Suprapubic skin (tissue), 4 donors: ENCODE measurements at regions not wholly inside any gene's neighbourhood (a gene's known extent, or its start where the extent isn't known, plus 50 kb on each side); places are given as distances from the start of the nearest gene placed in this dataset.

Source experiments
- DNase-seq, 2 donors: peaks; one replicate each; pipeline ENCODE4 v3.0.0-alpha.2; 2019; ENCODE audit warnings: low spot score in 2 of 2
- H3K27ac ChIP-seq: fragments of 200-600 bp; sonication (generic); one replicate; pipeline ENCODE4 v1.5.1; 2019
- H3K27me3 ChIP-seq: fragments of 200-600 bp; sonication (generic); one replicate; pipeline ENCODE4 v1.5.1; 2019
- H3K36me3 ChIP-seq: fragments of 200-600 bp; sonication (generic); one replicate; pipeline ENCODE4 v1.5.1; 2019
- H3K4me1 ChIP-seq: fragments of 200-600 bp; sonication (generic); one replicate; pipeline ENCODE4 v1.5.1; 2019
- H3K4me3 ChIP-seq: fragments of 200-600 bp; sonication (generic); one replicate; pipeline ENCODE4 v1.5.1; 2019; ENCODE audit warnings: mild to moderate bottlenecking
- H3K9me3 ChIP-seq: fragments of 200-600 bp; sonication (generic); one replicate; pipeline ENCODE4 v1.5.1; 2019
- CTCF ChIP-seq, 2 donors: fragments of 200-600 bp in 1 of 2; fragments of 450-650 bp in 1 of 2; sonication (generic) in 1 of 2; IDR thresholded peaks; one replicate each; pipeline ENCODE4 v1.5.1; 2016 to 2019; ENCODE audit warnings: antibody characterized with exemption in 2 of 2, mild to moderate bottlenecking in 1 of 2, moderate library complexity in 1 of 2
- EP300 ChIP-seq: sonication (generic); formaldehyde crosslinking; IDR thresholded peaks from one replicate; pipeline ENCODE4 v1.6.1; 2017; ENCODE audit warnings: antibody characterized with exemption
- POLR2A ChIP-seq, 2 donors: fragments of 450-650 bp; IDR thresholded peaks; one replicate each; pipeline ENCODE4 v1.6.1; 2017; ENCODE audit warnings: antibody characterized with exemption in 2 of 2, mild to moderate bottlenecking in 2 of 2, moderate library complexity in 2 of 2
- POLR2AphosphoS5 ChIP-seq, 3 donors: sonication (generic); formaldehyde crosslinking; IDR thresholded peaks; one replicate each; pipeline ENCODE4 v1.6.1; 2017; ENCODE audit warnings: antibody characterized with exemption in 3 of 3
- WGBS: methylation state at CpG from one replicate; pipeline ENCODE4 v1.1.5; 2018; 5-methylcytosine and 5-hydroxymethylcytosine counted together

GRCh38 chr20:51198238-51198637 lies 175.3 kb upstream of the KCNG1 start:
- no peaks in the 10 kb centered on the region for H3K36me3 ChIP-seq

GRCh38 chr20:51196991-51197651 lies 174.2 kb upstream of the KCNG1 start:
- 79% methylated on average over 11 of the region's 11 CpGs for WGBS
- DNase-seq, result no peak
- Histone ChIP-seq H3K27ac (no peak overlapping the region), H3K36me3 (no peaks in the 10 kb centered on the region), H3K9me3 (no peaks in the 10 kb centered on the region), H3K4me1 (no peaks in the 10 kb centered on the region), H3K4me3 (no peak overlapping the region), H3K27me3 (peaks cover 17% of the 10 kb centered on the region)
- TF ChIP-seq POLR2A (IDR thresholded peaks at IDR 0.05), result no peak
- TF ChIP-seq POLR2AphosphoS5 (IDR thresholded peaks at IDR 0.05), result no peak
- no peak for TF ChIP-seq EP300
- no peak for TF ChIP-seq CTCF (IDR thresholded peaks at IDR 0.05)

More at GRCh38 chr20:51198238-51198637, 175.3 kb upstream of the KCNG1 start:
- DNase-seq, result no peak
- TF ChIP-seq POLR2AphosphoS5 (IDR thresholded peaks at IDR 0.05), result no peak
- TF ChIP-seq POLR2A (IDR thresholded peaks at IDR 0.05), result no peak
- TF ChIP-seq EP300, result no peak
- TF ChIP-seq CTCF (IDR thresholded peaks at IDR 0.05), result no peak
- H3K4me1 ChIP-seq, result no peaks in the 10 kb centered on the region
- H3K27me3 ChIP-seq, result peaks cover 24% of the 10 kb centered on the region
- no peak overlapping the region for H3K27ac ChIP-seq
- H3K4me3 ChIP-seq, result no peak overlapping the region
- H3K9me3 ChIP-seq, result no peaks in the 10 kb centered on the region
- WGBS, result 82% methylated on average over 5 of the region's 5 CpGs

GRCh38 chr20:51195990-51196389 lies 173.1 kb upstream of the KCNG1 start:
- no peaks in the 10 kb centered on the region for H3K9me3 ChIP-seq
- H3K36me3 ChIP-seq, result no peaks in the 10 kb centered on the region
- H3K27ac ChIP-seq, result no peak overlapping the region
- peaks cover 17% of the 10 kb centered on the region for H3K27me3 ChIP-seq
- TF ChIP-seq EP300, result no peak
- no peak for TF ChIP-seq POLR2A (IDR thresholded peaks at IDR 0.05)
- no peak for TF ChIP-seq POLR2AphosphoS5 (IDR thresholded peaks at IDR 0.05)
- TF ChIP-seq CTCF (IDR thresholded peaks at IDR 0.05), result no peak
- no peaks in the 10 kb centered on the region for H3K4me1 ChIP-seq
- H3K4me3 ChIP-seq, result no peak overlapping the region
- no peak for DNase-seq
- 78% methylated on average over 5 of the region's 5 CpGs for WGBS

GRCh38 chr20:51195419-51195901 lies 172.6 kb upstream of the KCNG1 start:
- Histone ChIP-seq H3K4me1 (no peaks in the 10 kb centered on the region), H3K9me3 (no peaks in the 10 kb centered on the region), H3K27me3 (peaks cover 17% of the 10 kb centered on the region), H3K4me3 (no peak overlapping the region), H3K27ac (no peak overlapping the region), H3K36me3 (no peaks in the 10 kb centered on the region)
- WGBS, result 57% methylated on average over 10 of the region's 10 CpGs
- no peak for DNase-seq
- TF ChIP-seq CTCF (IDR thresholded peaks at IDR 0.05) (no peak), POLR2A (IDR thresholded peaks at IDR 0.05) (no peak), EP300 (no peak), POLR2AphosphoS5 (IDR thresholded peaks at IDR 0.05) (no peak)

DNA sequence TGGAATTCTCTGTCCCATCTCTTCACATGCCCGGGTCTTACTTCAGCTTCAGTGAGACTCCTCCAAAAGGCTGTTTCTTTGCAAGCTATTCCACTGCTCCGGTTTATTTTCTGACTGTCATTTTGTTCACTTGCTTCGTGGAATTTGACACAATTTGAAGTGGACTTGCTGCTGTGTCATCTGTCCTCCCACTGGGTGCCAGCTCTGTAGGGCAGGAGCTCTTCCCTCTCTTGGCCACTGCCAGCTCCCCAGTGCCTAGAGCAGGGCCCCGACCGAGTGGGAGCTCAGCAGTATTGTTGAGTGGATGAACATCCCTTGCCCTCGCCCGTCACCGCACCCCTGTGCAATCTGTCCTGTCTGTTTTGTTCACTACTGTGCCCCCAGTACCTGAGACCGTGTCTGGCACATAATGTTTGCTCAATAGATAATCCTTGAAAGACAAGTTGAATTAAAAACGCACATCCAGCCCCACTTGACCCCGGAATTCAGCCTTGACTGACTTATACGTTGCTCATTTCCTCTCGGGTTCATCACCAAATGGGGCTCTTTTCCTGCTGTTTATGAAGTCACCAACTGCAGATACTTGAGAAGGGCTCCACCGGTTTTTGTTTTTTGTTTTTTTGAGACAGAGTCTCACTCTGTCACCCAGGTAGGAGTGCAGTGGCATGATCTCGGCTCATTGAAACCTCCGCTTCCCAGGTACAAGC lies 170.3 kb upstream of the KCNG1 start:
- TF ChIP-seq POLR2AphosphoS5 (IDR thresholded peaks at IDR 0.05) (no peak), EP300 (no peak), CTCF (IDR thresholded peaks at IDR 0.05) (no peak), POLR2A (IDR thresholded peaks at IDR 0.05) (no peak)
- WGBS, result 73% methylated on average over 16 of the region's 16 CpGs

More for the DNA sequence above, 170.3 kb upstream of the KCNG1 start:
- H3K36me3 ChIP-seq, result no peaks in the 10 kb centered on the region
- no peak overlapping the region for H3K4me3 ChIP-seq
- no peak for DNase-seq
- peaks cover 17% of the 10 kb centered on the region for H3K27me3 ChIP-seq
- no peaks in the 10 kb centered on the region for H3K9me3 ChIP-seq
- no peak overlapping the region for H3K27ac ChIP-seq
- H3K4me1 ChIP-seq, result no peaks in the 10 kb centered on the region
